Right lung (tissue), 2 donors: ENCODE measurements at regions not wholly inside any gene's neighbourhood (a gene's known extent, or its start where the extent isn't known, plus 50 kb on each side); places are given as distances from the start of the nearest gene placed in this dataset.
"Not testable (repeated sequence)": the region's sequence is repeated elsewhere in the genome, so short reads cannot be mapped to it uniquely, and the experiment has no call there.

Source experiments
- DNase-seq, 2 donors: peaks; one replicate each; pipeline ENCODE4 v3.0.0-alpha.2; 2013

DNA sequence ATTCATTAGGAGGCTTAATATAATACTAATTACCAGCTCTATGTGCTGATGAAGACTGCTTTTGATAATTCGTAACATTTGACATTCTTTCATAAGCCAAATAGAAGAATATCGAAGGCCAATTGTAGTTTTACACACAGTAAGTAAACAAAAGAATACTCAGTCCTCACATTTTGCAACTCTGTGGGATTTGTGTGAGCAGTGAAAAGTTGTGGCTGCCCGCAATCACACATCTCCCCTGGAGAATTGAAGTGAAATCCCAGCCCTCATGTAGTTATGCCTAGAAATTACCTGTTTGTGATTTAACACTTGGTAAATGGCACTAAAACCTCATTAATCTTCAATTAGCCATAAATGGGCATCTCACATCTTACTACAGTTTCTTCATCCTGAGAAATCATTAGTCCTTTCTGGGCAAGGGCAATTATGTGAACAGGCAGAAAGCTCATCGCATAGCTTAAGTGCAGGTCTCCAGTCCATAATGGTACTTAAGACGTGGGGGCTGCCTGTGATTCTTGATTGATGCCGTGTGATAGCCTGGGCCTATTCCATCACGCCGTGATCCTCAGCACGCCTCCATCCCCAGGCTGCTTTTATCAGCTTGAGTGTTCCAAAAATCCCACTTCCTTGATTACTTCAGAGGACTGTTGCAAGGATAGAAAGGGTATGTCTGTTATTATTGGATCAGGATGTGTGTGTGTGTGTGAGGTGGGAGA, 97.9 kb upstream of the METTL14 start:
- DNase-seq: no peak

DNA sequence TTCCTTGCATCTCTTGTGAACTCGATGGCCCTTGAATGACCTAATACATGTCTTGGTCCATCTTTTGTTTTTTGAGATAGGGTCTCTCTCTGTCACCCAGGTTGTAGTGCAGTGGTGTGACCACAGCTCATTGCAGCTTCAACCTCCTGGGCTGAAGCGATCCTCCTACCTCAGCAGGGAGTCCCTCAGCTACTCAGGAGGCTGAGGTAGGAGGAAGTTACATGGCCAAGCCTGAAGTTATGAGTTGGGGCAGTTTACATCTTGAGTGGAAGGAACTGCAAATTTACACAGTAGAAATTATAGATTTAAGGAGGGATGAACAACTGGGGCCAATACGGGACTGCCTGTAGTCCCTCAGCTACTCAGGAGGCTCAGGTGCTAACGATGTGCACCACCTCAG, 97.2 kb upstream of the METTL14 start:
- DNase-seq: no peak

DNA sequence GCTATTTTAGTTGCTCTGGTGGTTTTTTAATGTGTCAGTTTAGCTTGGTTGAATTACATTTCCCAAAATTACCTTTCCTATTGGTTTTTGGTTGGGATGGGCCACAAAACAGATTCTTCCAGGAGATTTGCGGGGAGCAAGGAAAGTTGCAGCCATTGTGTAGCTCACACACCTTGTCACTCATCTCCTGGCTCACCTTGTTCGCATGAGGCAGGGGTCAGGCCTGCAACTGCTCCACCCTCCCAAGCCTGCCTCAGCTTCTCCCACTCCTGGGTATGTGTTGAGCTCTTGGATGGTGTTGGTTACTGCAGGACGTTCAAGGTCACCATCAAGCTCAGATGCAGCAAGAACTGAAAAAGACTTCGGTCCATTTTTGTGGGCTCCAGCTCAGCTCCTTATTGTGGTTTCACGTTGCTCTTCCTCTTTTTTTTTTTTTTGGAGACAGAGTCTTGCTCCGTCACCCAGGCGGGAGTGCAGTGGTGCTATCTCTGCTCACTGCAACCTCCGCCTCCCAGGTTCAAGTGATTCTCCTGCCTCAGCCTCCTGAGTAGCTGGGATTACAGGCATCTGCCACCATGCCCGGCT, 95.6 kb upstream of the METTL14 start:
- no peak for DNase-seq

DNA sequence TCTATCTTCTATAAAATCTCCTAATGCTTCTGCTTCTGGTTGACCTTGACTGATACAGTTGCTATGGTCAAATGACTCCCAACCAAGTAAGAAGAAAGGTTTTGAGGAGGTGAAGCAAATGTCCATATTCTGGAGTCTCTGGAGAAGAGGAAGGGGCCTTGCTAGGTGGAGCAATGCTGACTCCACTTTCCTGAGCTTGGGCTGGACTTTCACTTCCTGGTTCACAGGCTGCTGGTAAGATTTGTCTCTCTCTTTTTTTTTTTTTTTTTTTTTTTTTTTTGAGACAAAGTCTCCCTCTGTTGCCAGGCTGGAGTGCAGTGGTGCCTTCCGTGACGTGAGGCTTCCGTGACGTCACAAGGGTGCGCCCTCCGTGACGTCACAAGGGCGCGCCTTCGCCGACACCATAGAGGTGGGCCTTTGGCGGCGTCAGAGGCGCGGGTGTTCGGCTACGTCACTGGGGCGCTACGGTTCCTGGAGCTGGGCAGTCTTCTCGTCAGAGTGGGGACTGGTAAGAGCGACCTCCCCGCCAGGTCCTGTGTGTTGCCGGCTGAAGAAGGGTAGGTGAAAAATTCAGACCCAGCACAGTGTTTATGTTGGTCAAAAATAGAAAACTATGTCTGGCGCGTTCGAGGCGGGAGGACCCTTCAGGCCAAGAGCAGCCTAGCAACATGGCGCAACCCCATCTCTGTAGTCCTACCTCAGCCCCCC, 93.7 kb upstream of the METTL14 start:
- DNase-seq: peak; percentile 95 to 98

DNA sequence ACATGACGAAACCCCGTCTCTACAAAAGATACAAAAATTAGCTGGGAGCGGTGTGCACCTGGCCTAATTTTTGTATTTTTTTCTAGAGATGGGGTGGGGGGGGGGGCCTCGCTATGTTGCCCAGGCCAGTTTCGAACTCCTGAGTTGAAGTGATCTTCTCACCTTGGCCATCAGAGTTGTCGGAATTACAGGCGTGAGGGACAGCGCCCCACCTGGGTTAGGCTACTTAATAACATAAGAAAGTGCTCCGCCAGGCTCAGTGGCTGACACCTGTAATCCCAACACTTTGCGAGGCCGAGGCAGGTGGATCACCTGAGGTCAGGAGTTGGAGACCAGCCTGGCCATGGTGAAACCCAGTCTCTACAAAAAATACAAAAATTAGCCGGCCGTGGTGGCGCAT, 92.9 kb upstream of the METTL14 start:
- not testable (repeated sequence) for DNase-seq

GRCh38 chr4:118595883-118596282, 89.3 kb upstream of the METTL14 start:
- not testable (repeated sequence) for DNase-seq

- not testable (repeated sequence) for DNase-seq
Measured at GRCh38 chr4:118625097-118625496, 60.1 kb upstream of the METTL14 start.

GRCh38 chr4:118629697-118630096, 55.5 kb upstream of the METTL14 start:
- DNase-seq: not testable (repeated sequence)

DNA sequence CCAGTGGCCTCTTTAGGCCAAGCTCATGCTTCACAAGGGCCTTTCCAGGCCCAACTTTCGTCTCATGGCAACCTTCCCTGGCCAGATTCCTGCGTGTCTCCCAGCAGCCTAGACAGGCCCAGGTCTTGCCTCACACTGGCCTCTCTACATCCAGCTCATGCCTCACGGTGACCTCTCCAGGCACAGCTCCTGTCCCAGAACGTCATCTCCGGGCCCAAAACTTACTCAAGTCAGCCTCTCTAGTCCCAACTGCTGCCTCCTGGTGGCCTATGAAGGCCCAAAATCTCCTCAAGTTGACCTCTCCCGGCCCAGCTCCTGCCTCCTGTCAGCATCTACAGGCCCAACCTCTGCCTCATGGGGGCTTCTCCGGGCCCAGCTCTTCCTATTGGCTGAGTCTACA, 54.3 kb upstream of the METTL14 start:
- not testable (repeated sequence) for DNase-seq

DNA sequence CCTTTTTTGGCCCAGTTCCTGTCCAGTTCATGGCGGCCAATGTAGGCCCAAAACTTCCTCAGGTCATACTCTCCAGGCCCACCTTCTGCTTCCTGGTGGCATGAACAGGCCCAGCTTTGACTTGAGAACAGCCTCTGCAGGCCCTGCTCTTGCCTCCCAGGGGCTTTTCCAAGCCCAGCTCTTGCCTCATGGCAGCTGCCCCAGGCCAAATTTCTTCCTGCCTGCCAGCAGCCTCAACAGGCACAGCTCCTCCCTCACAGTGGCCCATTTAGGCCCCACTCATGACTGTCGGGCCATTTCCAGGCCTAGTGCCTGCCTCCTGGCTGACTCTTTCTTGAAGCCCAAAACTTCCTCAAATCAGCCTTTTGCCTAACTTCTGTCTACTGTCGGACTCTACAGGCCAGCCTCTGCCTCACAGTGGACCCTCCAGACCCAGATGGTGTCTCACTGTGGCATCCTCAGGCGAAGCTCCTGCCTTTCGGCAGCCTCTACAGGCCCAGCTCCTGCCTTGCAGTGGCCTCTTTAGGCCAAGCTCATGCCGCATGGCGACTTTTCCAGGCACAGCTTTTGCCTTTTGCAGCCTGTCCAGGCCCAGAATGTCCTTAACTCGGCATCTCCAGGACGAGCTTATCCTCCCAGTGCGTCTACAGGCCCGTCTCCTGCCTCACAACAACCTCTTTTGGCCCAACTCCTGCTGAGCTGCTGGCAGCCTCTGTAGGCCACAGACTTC, 53.7 kb upstream of the METTL14 start:
- DNase-seq: not testable (repeated sequence)

DNA sequence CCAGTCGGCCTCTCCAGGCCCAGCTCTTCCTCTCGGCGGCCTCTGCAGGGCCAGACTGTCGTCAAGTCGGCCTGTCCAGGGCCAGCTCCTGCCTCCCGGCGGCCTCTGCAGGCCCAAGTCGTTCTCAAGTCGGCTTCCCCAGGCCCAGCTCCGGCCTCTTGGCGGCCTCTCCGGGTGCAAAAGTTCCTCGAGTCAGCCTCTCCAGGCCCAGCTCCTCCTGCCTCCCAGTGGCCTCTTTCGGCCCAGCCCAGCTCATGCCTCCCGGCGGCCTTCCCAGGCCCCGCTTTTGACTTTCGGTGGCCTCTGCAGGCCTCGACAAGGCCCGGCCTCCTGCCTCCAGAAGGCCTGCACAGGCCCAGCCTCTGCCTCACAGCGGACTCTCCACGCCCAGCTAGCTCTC, 51.7 kb upstream of the METTL14 start:
- DNase-seq: not testable (repeated sequence)

GRCh38 chr4:118634126-118634875, 50.9 kb upstream of the METTL14 start:
- not testable (repeated sequence) for DNase-seq
